HEK293 (cell line): ENCODE measurements at regions not wholly inside any gene's neighbourhood (a gene's known extent, or its start where the extent isn't known, plus 50 kb on each side); places are given as distances from the start of the nearest gene placed in this dataset.

Experiments used
- CTCF ChIA-PET: fragments of 350-600 bp; formaldehyde crosslinking; extraction: SDS; loops from one replicate; lab custom pipeline; 2021; ENCODE audit warnings: antibody characterized with exemption; lab: Yijun Ruan, JAX
- POLR2A ChIA-PET: fragments of 300-600 bp; formaldehyde crosslinking; extraction: SDS; loops from one replicate; lab custom pipeline; 2020; ENCODE audit warnings: antibody characterized with exemption, inconsistent platforms; lab: Yijun Ruan, JAX
- H3K27ac ChIP-seq: fragments of 200-500 bp; sonication (Bioruptor generic); 2 replicates; pipeline ENCODE4 v1.5.1; 2014; ENCODE audit warnings: low read depth, low read length, control low read depth, inconsistent platforms; ENCODE audit errors: extremely low read depth
- H3K36me3 ChIP-seq, 2 experiments: fragments of 200-500 bp in 1 of 2; sonication (Bioruptor generic) in 1 of 2; 1 replicate in 1 of 2; 2 replicates in 1 of 2; pipeline ENCODE4 v1.5.1; 2014 to 2017; ENCODE audit warnings: inconsistent platforms in 2 of 2, low read length in 2 of 2; ENCODE audit not compliant: control insufficient read depth in 2 of 2, insufficient read depth in 1 of 2
- H3K4me1 ChIP-seq: fragments of 200-500 bp; sonication (Bioruptor generic); 2 replicates; pipeline ENCODE4 v1.5.1; 2014; ENCODE audit warnings: mild to moderate bottlenecking, low read length, inconsistent platforms; ENCODE audit not compliant: control insufficient read depth, insufficient read depth
- H3K4me3 ChIP-seq: 2 replicates; pipeline ENCODE4 v1.5.1; 2011; ENCODE audit warnings: low read depth, mild to moderate bottlenecking, control low read depth, low read length, moderate library complexity
- H3K9me3 ChIP-seq: fragments of 200-500 bp; sonication (Bioruptor generic); 2 replicates; pipeline ENCODE4 v1.5.1; 2014; ENCODE audit warnings: low read depth, low read length, inconsistent platforms; ENCODE audit not compliant: control insufficient read depth, insufficient read depth
- FEZF1 ChIP-seq: fragments of 450-650 bp; formaldehyde crosslinking; IDR thresholded peaks from 2 replicates; pipeline ENCODE4 v1.5.1; 2016; ENCODE audit warnings: missing biosample characterization, missing genetic modification characterization
- MZF1 ChIP-seq: fragments of 450-650 bp; formaldehyde crosslinking; IDR thresholded peaks from 2 replicates; pipeline ENCODE4 v1.5.1; 2017; ENCODE audit warnings: missing biosample characterization, missing genetic modification characterization, borderline replicate concordance
- PRDM1 ChIP-seq: fragments of 450-650 bp; formaldehyde crosslinking; IDR thresholded peaks from 2 replicates; pipeline ENCODE4; 2016; ENCODE audit warnings: missing biosample characterization, missing genetic modification characterization
- SALL2 ChIP-seq: fragments of 450-650 bp; formaldehyde crosslinking; IDR thresholded peaks from 2 replicates; pipeline ENCODE4 v1.5.0; 2017; ENCODE audit warnings: missing biosample characterization, mild to moderate bottlenecking, missing genetic modification characterization, borderline replicate concordance
- SP2 ChIP-seq: fragments of 450-650 bp; formaldehyde crosslinking; IDR thresholded peaks from 2 replicates; pipeline ENCODE4 v1.5.1; 2016; ENCODE audit warnings: missing biosample characterization, missing genetic modification characterization
- ZNF121 ChIP-seq: fragments of 450-650 bp; formaldehyde crosslinking; IDR thresholded peaks from 2 replicates; pipeline ENCODE4 v1.5.1; 2016; ENCODE audit warnings: missing biosample characterization, missing genetic modification characterization
- ZNF155 ChIP-seq: fragments of 450-650 bp; formaldehyde crosslinking; IDR thresholded peaks from 2 replicates; pipeline ENCODE4 v1.5.1; 2016; ENCODE audit warnings: missing biosample characterization, missing genetic modification characterization
- ZNF2 ChIP-seq: fragments of 450-650 bp; formaldehyde crosslinking; IDR thresholded peaks from 2 replicates; pipeline ENCODE4 v1.5.1; 2016; ENCODE audit warnings: missing biosample characterization, missing genetic modification characterization
- ZNF341 ChIP-seq: fragments of 450-650 bp; formaldehyde crosslinking; IDR thresholded peaks from 2 replicates; pipeline ENCODE4; 2016; ENCODE audit warnings: low read depth, missing biosample characterization, missing genetic modification characterization
- ZNF426 ChIP-seq: fragments of 450-650 bp; formaldehyde crosslinking; IDR thresholded peaks from 2 replicates; pipeline ENCODE4 v1.5.1; 2017; ENCODE audit warnings: missing biosample characterization, missing genetic modification characterization, mild to moderate bottlenecking, inconsistent platforms, moderate library complexity
- ZNF514 ChIP-seq: fragments of 450-650 bp; formaldehyde crosslinking; IDR thresholded peaks from 2 replicates; pipeline ENCODE4 v1.5.1; 2016; ENCODE audit warnings: missing biosample characterization, missing genetic modification characterization
- ZNF585B ChIP-seq: fragments of 450-650 bp; formaldehyde crosslinking; IDR thresholded peaks from 2 replicates; pipeline ENCODE4 v1.5.1; 2016; ENCODE audit warnings: missing biosample characterization, missing genetic modification characterization
- ZNF596 ChIP-seq: fragments of 450-650 bp; IDR thresholded peaks from 2 replicates; pipeline ENCODE4 v1.5.0; 2018; ENCODE audit warnings: missing biosample characterization, mild to moderate bottlenecking, missing genetic modification characterization, moderate library complexity
- ZNF624 ChIP-seq: fragments of 450-650 bp; formaldehyde crosslinking; IDR thresholded peaks from 2 replicates; pipeline ENCODE4 v1.5.1; 2017; ENCODE audit warnings: missing biosample characterization, missing genetic modification characterization
- ZNF658 ChIP-seq: fragments of 450-650 bp; formaldehyde crosslinking; IDR thresholded peaks from 2 replicates; pipeline ENCODE4; 2016; ENCODE audit warnings: missing biosample characterization, missing genetic modification characterization
- ZNF670 ChIP-seq: fragments of 450-650 bp; formaldehyde crosslinking; IDR thresholded peaks from 2 replicates; pipeline ENCODE4 v1.5.1; 2016; ENCODE audit warnings: missing biosample characterization, missing genetic modification characterization, low read depth
- ZNF785 ChIP-seq: fragments of 450-650 bp; formaldehyde crosslinking; IDR thresholded peaks from 2 replicates; pipeline ENCODE4 v1.5.1; 2016; ENCODE audit warnings: missing biosample characterization, missing genetic modification characterization
- ZNF792 ChIP-seq: fragments of 450-650 bp; formaldehyde crosslinking; IDR thresholded peaks from 2 replicates; pipeline ENCODE4 v1.5.1; 2016; ENCODE audit warnings: missing biosample characterization, missing genetic modification characterization
- ZSCAN23 ChIP-seq: fragments of 450-650 bp; formaldehyde crosslinking; IDR thresholded peaks from 2 replicates; pipeline ENCODE4 v1.5.1; 2016; ENCODE audit warnings: missing biosample characterization, missing genetic modification characterization
- TF ChIP-seq, protein P1 (sequence below): fragments of 450-650 bp; formaldehyde crosslinking; IDR thresholded peaks from 2 replicates; pipeline ENCODE4 v1.5.1; 2016; ENCODE audit warnings: missing biosample characterization, missing genetic modification characterization
- TF ChIP-seq, protein P2 (sequence below): fragments of 450-650 bp; formaldehyde crosslinking; optimal IDR thresholded peaks from 2 replicates; pipeline ENCODE3; 2016; ENCODE audit warnings: missing biosample characterization, mild to moderate bottlenecking, missing genetic modification characterization
- TF ChIP-seq, protein P3 (sequence below): fragments of 450-650 bp; formaldehyde crosslinking; IDR thresholded peaks from 2 replicates; pipeline ENCODE4; 2016; ENCODE audit warnings: missing biosample characterization, missing genetic modification characterization
- TF ChIP-seq, protein P4 (sequence below): fragments of 450-650 bp; formaldehyde crosslinking; IDR thresholded peaks from 2 replicates; pipeline ENCODE4 v1.5.0; 2017; ENCODE audit warnings: missing biosample characterization, missing genetic modification characterization, borderline replicate concordance

DNA sequence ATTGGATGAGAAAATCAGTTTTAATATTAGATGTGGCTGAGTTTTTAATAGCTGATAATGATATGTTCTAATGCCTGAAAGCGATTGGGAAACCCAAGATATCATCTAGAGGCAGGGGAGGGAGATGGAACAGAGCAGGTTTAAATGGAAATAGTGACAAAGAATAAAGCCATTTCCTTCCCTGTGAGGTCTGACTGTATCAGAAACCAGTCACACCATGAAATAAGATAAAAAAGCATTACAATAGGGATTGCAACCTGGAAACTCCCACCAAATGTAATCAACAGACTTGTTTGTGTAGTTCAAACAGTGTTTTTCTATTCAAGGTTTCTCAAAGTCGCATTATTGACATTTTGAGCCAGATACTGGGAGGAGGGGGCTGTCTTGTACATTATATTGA lies 110.1 kb upstream of the SMIM23 start:
- H3K9me3 ChIP-seq: no peaks in the 10 kb centered on the region
- CTCF ChIA-PET: no interaction called here
- TF ChIP-seq SP2 (tag by site-specific recombination) (no peak), ZNF426 (tag by site-specific recombination) (no peak), ZNF2 (tag by site-specific recombination) (no peak), PRDM1 (tag by site-specific recombination) (no peak), ZNF341 (tag by site-specific recombination) (no peak), ZNF155 (tag by site-specific recombination) (no peak), SALL2 (tag by site-specific recombination) (no peak), ZNF121 (tag by site-specific recombination) (no peak), ZNF585B (tag by site-specific recombination) (no peak), ZSCAN23 (tag by site-specific recombination) (no peak), ZNF670 (no peak), ZNF792 (tag by site-specific recombination) (no peak)
- TF ChIP-seq, protein P1, sequence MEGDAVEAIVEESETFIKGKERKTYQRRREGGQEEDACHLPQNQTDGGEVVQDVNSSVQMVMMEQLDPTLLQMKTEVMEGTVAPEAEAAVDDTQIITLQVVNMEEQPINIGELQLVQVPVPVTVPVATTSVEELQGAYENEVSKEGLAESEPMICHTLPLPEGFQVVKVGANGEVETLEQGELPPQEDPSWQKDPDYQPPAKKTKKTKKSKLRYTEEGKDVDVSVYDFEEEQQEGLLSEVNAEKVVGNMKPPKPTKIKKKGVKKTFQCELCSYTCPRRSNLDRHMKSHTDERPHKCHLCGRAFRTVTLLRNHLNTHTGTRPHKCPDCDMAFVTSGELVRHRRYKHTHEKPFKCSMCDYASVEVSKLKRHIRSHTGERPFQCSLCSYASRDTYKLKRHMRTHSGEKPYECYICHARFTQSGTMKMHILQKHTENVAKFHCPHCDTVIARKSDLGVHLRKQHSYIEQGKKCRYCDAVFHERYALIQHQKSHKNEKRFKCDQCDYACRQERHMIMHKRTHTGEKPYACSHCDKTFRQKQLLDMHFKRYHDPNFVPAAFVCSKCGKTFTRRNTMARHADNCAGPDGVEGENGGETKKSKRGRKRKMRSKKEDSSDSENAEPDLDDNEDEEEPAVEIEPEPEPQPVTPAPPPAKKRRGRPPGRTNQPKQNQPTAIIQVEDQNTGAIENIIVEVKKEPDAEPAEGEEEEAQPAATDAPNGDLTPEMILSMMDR (tag by site-specific recombination): no peak
- TF ChIP-seq, protein P2, sequence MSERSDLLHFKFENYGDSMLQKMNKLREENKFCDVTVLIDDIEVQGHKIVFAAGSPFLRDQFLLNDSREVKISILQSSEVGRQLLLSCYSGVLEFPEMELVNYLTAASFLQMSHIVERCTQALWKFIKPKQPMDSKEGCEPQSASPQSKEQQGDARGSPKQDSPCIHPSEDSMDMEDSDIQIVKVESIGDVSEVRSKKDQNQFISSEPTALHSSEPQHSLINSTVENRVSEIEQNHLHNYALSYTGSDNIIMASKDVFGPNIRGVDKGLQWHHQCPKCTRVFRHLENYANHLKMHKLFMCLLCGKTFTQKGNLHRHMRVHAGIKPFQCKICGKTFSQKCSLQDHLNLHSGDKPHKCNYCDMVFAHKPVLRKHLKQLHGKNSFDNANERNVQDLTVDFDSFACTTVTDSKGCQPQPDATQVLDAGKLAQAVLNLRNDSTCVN (tag by site-specific recombination): no peak
- H3K4me3 ChIP-seq: no peak overlapping the region
- H3K4me1 ChIP-seq: no peaks in the 10 kb centered on the region
- H3K36me3 ChIP-seq: no peaks in the 10 kb centered on the region
- no peak overlapping the region for H3K27ac ChIP-seq
- POLR2A ChIA-PET: no interaction called here

DNA sequence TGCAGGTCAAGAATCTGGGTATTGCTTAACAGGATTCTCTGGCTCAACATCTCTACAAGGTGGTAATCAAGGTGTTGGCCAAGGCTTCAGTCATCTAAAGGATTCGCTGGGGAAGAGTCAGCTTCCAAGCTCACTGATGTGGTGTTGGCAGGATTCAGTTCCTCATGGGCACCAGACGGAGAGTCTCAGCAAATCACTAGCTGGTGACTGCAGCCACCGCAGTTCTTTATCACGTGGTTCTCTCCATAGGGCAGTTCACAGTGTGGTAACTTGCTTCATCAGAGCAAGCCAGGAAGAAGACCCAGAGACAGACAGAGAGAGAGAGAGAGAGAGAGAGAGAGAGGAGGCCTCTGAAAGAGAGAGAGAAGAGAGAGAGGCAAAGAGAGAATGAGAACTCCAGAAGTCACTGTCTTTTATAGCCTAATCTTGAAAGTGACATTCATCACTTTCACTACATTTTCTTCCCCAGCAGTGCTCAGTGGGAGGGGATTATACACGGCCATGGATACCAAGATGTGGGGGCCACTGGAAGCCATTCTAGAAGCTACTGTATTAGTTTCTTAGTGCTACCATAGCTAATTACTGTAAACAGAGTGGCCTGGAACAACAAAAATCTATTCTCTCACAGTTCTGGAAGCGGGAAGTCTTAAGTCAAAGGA lies 109.2 kb upstream of the SMIM23 start:
- ChIA-PET POLR2A (no interaction called here), CTCF (no interaction called here)
- no peak overlapping the region for H3K4me3 ChIP-seq
- TF ChIP-seq, protein P3, sequence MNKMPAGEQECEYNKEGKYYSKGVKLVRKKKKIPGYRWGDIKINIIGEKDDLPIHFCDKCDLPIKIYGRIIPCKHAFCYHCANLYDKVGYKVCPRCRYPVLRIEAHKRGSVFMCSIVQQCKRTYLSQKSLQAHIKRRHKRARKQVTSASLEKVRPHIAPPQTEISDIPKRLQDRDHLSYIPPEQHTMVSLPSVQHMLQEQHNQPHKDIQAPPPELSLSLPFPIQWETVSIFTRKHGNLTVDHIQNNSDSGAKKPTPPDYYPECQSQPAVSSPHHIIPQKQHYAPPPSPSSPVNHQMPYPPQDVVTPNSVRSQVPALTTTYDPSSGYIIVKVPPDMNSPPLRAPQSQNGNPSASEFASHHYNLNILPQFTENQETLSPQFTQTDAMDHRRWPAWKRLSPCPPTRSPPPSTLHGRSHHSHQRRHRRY (tag by site-specific recombination): no peak
- TF ChIP-seq ZNF624: no peak
- no peak for TF ChIP-seq ZNF514
- TF ChIP-seq MZF1 (tag by site-specific recombination): peak; percentile 63; the same call in 1 of the 2 replicates
- TF ChIP-seq, protein P4, sequence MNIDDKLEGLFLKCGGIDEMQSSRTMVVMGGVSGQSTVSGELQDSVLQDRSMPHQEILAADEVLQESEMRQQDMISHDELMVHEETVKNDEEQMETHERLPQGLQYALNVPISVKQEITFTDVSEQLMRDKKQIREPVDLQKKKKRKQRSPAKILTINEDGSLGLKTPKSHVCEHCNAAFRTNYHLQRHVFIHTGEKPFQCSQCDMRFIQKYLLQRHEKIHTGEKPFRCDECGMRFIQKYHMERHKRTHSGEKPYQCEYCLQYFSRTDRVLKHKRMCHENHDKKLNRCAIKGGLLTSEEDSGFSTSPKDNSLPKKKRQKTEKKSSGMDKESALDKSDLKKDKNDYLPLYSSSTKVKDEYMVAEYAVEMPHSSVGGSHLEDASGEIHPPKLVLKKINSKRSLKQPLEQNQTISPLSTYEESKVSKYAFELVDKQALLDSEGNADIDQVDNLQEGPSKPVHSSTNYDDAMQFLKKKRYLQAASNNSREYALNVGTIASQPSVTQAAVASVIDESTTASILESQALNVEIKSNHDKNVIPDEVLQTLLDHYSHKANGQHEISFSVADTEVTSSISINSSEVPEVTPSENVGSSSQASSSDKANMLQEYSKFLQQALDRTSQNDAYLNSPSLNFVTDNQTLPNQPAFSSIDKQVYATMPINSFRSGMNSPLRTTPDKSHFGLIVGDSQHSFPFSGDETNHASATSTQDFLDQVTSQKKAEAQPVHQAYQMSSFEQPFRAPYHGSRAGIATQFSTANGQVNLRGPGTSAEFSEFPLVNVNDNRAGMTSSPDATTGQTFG (tag by site-specific recombination): no peak
- TF ChIP-seq FEZF1 (tag by site-specific recombination): no peak
- no peak for TF ChIP-seq ZNF785 (tag by site-specific recombination)
- TF ChIP-seq ZNF596 (tag by site-specific recombination): peak; percentile 92
- no peak for TF ChIP-seq ZNF658 (tag by site-specific recombination)
- TF ChIP-seq ZNF341 (tag by site-specific recombination): no peak
- H3K27ac ChIP-seq: no peak overlapping the region
- no peaks in the 10 kb centered on the region for H3K9me3 ChIP-seq
- no peaks in the 10 kb centered on the region for H3K4me1 ChIP-seq
- no peaks in the 10 kb centered on the region for H3K36me3 ChIP-seq
